Hypothalamus (tissue), 51 donors: ENCODE measurements at regions not wholly inside any gene's neighbourhood (a gene's known extent, or its start where the extent isn't known, plus 50 kb on each side); places are given as distances from the start of the nearest gene placed in this dataset.
"Not testable (repeated sequence)": the region's sequence is repeated elsewhere in the genome, so short reads cannot be mapped to it uniquely, and the experiment has no call there.

Experiments
- DNase-seq, 51 donors: peaks; one replicate each; lab custom pipeline; 2025; lab: John Stamatoyannopoulos, UW

DNA sequence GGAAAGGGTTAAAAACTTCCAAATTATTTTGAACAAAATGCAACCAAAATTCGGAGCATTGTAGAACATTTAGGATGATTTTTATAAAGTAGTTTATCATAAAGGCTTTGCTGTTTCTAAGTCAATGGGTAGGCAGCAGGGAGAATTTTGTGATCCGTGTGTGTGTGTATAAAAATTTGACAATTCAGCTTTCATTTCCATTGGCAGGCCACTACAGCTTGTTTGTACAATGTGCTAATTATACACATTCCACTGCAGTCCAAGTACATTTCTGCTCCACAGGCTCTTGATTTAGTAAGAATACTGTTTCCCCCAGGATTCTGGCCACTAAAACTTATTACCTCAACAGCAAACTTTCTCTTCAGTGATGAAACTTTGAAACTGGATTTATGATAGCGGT is 71.8 kb upstream of the LTBP1 start:
- peak in 1 of 51 donors; percentile 54 for DNase-seq

DNA sequence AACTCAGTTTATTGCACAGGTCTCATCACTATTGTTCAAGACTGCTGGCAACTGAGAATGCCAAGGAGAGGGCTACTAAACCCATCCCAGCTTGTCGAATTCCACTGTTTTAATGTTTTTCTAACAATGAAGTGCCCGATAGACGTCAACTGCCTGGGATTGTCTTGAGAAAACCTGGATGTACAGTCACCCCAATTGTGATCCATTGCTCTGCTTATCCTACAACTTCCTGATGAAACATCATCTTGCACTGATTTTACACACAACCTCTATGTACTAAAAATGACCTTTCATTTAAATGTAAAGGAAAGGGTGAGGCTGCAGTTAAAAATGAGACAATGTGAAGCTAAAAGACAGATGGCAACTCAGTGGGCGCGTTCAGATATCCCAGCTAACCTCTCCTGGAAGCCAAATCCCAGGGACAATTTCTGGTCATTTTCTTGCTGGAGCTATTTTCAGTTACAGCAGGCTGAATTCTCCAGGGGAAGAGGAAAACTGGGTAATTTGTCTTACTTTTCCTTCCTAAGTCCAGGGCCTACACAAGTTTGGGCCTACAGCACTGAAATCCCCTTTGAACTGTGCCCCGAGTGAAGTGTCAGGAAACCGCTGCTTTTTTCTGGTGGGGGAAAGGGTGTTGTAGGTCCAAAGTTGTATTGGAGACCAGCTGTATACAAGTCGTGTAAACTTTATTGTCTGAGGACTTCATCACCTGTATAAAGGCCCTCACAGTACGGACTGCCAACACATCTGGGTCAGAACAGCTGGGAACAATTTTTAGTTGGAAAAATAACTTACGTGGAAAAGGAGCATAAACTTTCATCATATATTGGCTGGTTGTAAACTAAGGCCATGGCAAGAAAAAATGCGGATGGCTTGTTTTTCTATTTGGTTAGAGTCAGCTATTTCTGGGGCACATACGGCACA is 68.9 kb upstream of the LTBP1 start:
- no peak for DNase-seq

DNA sequence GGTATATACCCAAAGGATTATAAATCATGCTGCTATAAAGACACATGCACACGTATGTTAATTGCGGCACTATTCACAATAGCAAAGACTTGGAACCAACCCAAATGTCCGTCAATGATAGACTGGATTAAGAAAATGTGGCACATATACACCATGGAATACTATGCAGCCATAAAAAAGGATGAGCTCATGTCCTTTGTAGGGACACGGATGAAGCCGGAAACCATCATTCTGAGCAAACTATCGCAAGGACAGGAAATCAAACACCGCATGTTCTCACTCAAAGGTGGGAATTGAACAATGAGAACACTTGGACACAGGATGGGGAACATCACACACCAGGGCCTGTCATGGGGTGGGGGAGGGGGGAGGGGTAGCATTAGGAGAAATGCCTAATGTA is 66.8 kb upstream of the LTBP1 start:
- DNase-seq = not testable (repeated sequence)

DNA sequence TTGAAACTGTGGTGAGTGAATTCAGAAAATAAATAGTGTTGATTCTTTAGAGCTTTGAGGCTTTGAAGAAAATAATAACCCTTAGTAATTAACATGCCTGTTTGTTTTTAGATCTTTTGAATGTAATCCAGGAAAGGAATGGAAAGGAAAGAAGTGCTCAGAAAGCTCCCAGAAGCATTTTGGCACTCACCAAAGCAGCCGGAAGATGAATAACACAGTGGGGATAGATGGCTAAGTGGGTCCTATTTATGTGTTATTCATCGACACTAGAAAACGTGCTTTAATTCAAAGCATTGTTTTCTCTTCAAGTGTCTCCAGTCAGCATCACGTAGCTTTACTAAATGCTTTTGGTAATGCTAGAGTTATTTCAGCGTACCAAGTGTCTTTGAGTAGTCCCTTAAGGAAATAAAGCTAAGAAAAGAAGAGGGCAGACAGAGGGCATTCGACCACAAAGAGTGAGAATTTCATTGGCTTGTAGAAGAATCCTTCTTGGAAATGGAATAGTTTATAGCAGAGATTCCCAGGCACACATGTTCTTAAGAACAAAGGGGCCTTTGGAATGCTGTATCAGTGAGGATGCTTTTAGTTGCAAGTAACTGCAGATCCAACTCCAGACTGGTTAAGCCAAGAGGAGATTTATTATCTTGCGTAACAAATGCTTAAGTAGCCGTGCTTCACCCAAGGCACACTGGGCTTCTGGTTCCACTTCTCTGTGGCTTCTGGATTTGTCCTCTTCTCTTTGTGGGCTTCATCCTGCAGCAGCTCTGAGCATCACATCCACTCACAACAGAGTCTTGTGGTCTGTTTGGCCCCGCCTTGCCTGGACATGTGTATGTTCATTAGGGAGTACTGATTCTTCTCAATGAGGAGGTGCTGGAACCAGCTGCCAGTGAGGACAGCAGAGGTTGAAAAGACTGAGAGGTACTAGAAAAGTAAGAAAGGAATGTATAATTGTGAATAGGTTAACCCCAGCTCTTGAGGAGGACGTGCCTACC is 63.6 kb upstream of the LTBP1 start:
- no peak for DNase-seq

DNA sequence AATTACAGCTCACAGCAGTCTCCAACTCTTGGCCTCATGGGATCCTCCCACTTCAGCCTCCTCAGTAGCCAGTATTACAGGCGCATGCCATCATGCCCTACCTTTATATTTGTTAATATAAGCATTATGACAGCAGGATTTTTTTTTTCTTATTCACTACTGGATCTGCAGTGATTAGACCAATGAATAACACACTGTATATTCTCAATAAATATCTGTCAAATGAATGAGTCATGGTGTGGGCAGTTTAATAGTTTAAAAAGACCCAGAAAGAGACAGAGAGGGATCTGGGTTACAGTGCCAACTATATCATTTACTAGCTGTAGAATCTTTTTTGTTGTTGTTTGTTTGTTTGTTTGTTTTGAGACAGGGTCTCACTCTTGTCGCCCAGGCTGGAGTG is 62.4 kb upstream of the LTBP1 start:
- no peak for DNase-seq

DNA sequence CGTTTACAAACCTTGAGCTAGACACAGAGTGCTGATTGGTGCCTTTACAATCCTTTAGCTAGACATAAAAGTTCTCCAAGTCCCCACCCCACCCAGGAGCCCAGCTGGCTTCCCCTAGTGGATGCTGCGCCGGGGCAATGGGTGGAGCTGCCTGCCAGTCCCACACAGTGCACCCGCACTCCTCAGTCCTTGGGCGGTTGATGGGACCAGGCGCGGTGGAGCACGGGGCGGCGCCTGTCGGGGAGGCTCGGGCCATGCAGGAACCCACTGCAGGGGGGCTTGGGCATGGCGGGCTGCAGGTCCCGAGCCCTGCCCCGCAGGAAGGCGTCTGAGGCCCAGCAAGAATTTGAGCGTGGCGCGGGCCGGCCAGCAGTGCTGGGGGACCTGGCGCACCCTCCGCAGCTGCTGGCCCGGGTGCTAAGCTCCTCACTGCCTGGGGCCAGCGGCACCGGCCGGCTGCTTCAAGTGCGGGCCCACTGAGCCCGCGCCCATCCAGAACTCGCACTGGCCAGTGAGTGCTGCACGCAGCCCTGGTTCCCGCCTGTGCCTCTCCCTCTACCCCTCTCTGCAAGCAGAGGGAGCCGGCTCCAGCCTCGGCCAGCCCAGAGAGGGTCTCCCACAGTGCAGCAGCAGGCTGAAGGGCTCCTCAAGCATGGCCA is 60.2 kb upstream of the LTBP1 start:
- not testable (repeated sequence) for DNase-seq

DNA sequence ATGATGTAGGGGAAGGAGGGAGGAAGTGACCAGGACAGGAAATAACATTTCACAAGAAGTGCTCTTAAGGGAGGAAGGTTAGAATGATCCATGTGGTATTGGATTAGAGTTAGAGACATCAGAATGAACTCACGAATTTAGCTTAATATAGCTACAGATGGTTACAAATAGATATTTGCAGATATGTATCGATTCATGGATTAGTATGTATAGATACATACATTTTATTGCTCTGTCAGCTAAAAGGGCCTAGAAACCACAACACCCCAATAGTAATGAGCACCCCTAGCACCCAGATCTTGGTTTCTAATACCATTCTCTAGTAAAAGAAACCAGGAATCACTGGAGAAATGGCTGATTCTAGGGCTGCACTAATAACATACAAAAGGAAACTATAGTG is 59.6 kb upstream of the LTBP1 start:
- no peak for DNase-seq

DNA sequence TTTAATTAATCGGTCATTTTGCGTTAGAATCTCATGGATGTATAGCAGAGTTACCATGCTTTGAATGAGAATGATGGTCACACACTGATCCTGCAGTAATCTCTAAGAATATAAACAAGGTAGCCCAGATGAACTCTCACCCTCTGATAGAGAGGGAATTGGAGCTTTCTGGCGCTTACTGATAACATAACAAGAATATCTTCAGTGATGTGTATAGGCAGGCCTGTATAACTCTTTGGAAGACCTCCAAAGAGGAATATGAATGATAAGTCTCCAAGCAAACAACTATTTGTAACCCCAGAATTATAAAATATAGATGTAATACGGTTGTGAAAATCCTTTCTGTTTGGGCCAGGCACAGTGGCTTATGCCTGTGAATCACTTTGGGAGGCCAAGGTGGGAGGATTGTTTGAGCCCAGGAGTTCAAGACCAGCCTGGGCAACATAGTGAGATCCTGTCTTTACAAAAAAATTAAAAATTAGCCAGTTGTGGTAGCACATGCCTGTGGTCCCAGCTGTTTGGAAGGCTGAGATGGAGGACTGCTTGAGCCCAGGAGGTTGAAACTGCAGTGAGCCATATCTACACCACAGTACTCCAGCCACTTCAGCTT is 52.5 kb upstream of the LTBP1 start:
- no peak for DNase-seq

DNA sequence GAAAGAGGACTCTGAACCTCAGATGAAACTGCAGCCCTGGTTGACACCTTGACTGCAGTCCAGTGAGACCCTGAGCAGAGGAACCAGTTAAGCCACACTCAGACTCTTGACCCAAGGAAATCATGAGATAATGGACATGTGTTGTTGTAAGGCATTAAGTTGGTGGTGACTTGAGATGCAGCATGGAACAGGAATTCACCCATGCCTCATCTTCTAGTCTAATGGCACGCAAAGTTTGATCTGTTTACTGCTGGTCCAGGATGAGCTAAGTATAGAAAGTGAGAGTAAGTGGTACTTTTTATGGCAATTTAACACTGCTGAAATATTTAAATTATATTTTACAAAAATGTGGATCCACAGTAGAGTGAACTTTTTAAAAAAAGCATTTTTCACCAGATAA is 51.3 kb upstream of the LTBP1 start:
- no peak for DNase-seq
